Brain microvascular endothelial cell (primary cell): ENCODE measurements at regions not wholly inside any gene's neighbourhood (a gene's known extent, or its start where the extent isn't known, plus 50 kb on each side); places are given as distances from the start of the nearest gene placed in this dataset.
"Not testable (repeated sequence)": the region's sequence is repeated elsewhere in the genome, so short reads cannot be mapped to it uniquely, and the experiment has no call there.

Source experiments
- DNase-seq: peaks from one replicate; pipeline ENCODE4 v3.0.0-alpha.2; 2020
- H3K27ac ChIP-seq: fragments of 250-450 bp; sonication (Bioruptor Pico); 2 replicates; pipeline ENCODE4 v1.5.1; 2020; ENCODE audit warnings: mild to moderate bottlenecking, moderate library complexity
- H3K27me3 ChIP-seq: fragments of 250-450 bp; sonication (Bioruptor Pico); replicated peaks from 2 replicates; pipeline ENCODE4 v1.5.1; 2020; ENCODE audit warnings: mild to moderate bottlenecking
- H3K36me3 ChIP-seq: fragments of 250-450 bp; sonication (Bioruptor Pico); replicated peaks from 2 replicates; pipeline ENCODE4 v1.5.1; 2020; ENCODE audit warnings: mild to moderate bottlenecking
- H3K4me3 ChIP-seq: 2 replicates; pipeline ENCODE4 v1.5.1; 2011; ENCODE audit warnings: low read depth, mild to moderate bottlenecking, control low read depth, low read length, moderate library complexity
- CTCF ChIP-seq: IDR thresholded peaks from 2 replicates; pipeline ENCODE4 v1.5.1; 2011; ENCODE audit warnings: low read depth, mild to moderate bottlenecking, moderate library complexity, low read length, control low read depth, inconsistent platforms; ENCODE audit errors: missing control alignments
- in situ Hi-C: cut with HindIII; loops from 2 replicates; pipeline ENCODE4 v1.10.0; 2017; ENCODE audit warnings: low sequenced_read_pairs, low pct_ligation_motif_present

GRCh38 chr5:68112658-68113057 is 102.9 kb upstream of the PIK3R1 start:
- Histone ChIP-seq H3K4me3 (no peak overlapping the region), H3K36me3 (no peaks in the 10 kb centered on the region), H3K27ac (no peak overlapping the region), H3K27me3 (no peaks in the 10 kb centered on the region)
- no peak for DNase-seq
- TF ChIP-seq CTCF: no peak
- in situ Hi-C loops: no loop called here

GRCh38 chr5:68110894-68111293 is 104.7 kb upstream of the PIK3R1 start:
- in situ Hi-C loops: no loop called here
- H3K27me3 ChIP-seq: no peaks in the 10 kb centered on the region
- H3K36me3 ChIP-seq: no peaks in the 10 kb centered on the region
- no peak for DNase-seq
- no peak overlapping the region for H3K4me3 ChIP-seq
- H3K27ac ChIP-seq: no peak overlapping the region
- TF ChIP-seq CTCF: no peak

- Histone ChIP-seq H3K36me3 (no peaks in the 10 kb centered on the region), H3K27ac (no peak overlapping the region), H3K27me3 (no peaks in the 10 kb centered on the region), H3K4me3 (no peak overlapping the region)
- in situ Hi-C loops: no loop called here
- no peak for DNase-seq
- no peak for TF ChIP-seq CTCF
Observed at GRCh38 chr5:68110264-68110663, 105.3 kb upstream of the PIK3R1 start.

- H3K27ac ChIP-seq, H3K27me3 ChIP-seq, DNase-seq, in situ Hi-C loops, H3K36me3 ChIP-seq, H3K4me3 ChIP-seq: not testable (repeated sequence)
Observed at GRCh38 chr5:68104217-68104616, 111.3 kb upstream of the PIK3R1 start.

- H3K27ac ChIP-seq, DNase-seq, H3K36me3 ChIP-seq, H3K27me3 ChIP-seq, in situ Hi-C loops, H3K4me3 ChIP-seq: not testable (repeated sequence)
Observed at GRCh38 chr5:68103297-68103696, 112.3 kb upstream of the PIK3R1 start.

- H3K36me3 ChIP-seq: no peaks in the 10 kb centered on the region
- TF ChIP-seq CTCF: no peak
- no peak overlapping the region for H3K27ac ChIP-seq
- DNase-seq: no peak
- in situ Hi-C loops: no loop called here
- no peak overlapping the region for H3K4me3 ChIP-seq
- no peaks in the 10 kb centered on the region for H3K27me3 ChIP-seq
Observed at GRCh38 chr5:68099327-68099726, 116.2 kb upstream of the PIK3R1 start.

- Histone ChIP-seq H3K4me3 (no peak overlapping the region), H3K27ac (no peak overlapping the region), H3K36me3 (no peaks in the 10 kb centered on the region), H3K27me3 (no peaks in the 10 kb centered on the region)
- DNase-seq: no peak
- no peak for TF ChIP-seq CTCF
- in situ Hi-C loops: no loop called here
Observed at GRCh38 chr5:68093455-68094159, 121.9 kb upstream of the PIK3R1 start.
